Suppressor macrophage treated with lipopolysaccharide for 4 hours (primary cell): ENCODE measurements at regions not wholly inside any gene's neighbourhood (a gene's known extent, or its start where the extent isn't known, plus 50 kb on each side); places are given as distances from the start of the nearest gene placed in this dataset.

Source experiments
- DNase-seq: peaks from one replicate; pipeline ENCODE4 v3.0.0-alpha.2; 2020

- DNase-seq, result no peak
Measured at GRCh38 chr2:150963336-150963735, 298.3 kb downstream of the RBM43 start.

DNA sequence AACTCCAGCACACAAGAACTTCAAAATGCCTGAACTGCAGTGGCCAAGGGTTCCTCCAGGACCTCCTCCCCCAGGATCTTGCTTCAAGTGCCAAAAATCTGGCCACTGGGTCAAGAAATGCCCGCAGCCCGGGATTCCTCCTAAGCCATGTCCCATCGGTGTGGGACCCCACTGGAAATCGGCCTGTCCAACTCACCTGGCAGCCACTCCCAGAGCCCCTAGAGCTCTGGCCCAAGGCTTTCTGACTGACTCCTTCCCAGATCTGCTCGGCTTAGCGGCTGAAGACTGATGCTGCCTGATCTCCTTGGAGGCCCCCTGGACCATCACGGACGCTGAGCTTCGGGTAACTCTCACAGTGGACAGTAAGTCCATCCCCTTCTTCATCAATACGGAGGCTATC, 306.4 kb downstream of the RBM43 start:
- DNase-seq, result no peak

GRCh38 chr2:150946831-150947230, 314.8 kb downstream of the RBM43 start:
- DNase-seq, result no peak

DNA sequence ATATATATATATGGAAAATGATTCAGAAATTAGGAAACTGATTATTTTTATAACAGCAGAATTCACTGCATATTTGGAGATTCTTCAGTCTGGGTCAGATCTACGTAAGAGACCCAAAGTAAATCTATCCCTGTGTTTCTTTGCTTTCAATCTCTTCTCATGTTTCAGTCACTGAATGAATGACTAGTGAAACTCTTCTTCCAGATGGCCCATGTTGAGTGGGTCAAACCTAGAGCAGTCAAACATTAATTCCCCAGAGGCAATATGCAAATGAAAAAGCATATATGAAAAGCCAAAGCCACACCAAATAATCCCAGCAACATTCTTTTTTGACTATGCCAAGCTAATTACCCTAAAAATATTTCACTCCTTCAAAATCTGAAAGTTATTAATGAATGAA, 317.3 kb downstream of the RBM43 start:
- DNase-seq, result no peak

- no peak for DNase-seq
Measured at GRCh38 chr2:150939087-150939486, 322.6 kb downstream of the RBM43 start.

DNA sequence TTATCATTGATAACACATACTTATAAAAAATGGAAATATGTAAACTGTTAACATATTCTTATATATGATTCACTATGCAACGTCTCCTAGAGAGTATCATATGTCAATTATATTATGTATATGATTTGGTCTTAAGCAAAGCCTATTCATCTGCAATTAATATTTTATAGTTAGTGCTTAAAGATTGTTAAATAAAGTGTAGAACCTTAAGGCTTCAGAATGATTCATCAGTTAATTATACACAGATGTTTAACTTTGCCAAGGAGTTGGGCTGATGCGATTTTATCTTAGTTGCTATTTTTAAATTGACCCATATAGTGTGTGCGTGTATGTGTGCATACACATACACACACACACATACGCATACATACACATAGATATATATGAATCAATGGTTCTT, 323.1 kb downstream of the RBM43 start:
- no peak for DNase-seq

- no peak for DNase-seq
Measured at GRCh38 chr2:150937030-150937429, 324.6 kb downstream of the RBM43 start.

DNA sequence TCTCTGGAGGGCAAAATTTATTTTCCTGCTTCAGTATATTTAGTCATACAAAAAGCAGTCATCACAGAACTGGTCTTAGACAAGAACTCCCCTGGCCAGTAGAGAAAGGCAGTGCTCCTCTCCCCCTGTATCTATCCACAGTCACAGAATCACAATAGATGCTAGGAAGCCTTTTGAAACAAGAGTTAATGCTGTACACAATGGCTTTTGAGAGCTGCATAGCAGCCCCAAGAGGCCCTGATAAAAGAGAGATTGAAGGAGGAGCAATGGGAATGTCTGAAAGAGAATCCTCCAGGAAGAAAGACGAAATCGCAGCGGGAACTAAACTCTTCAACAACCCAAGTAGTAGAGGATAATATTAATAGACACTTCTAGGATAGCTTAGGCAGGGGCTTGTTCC, 330.2 kb downstream of the RBM43 start:
- no peak for DNase-seq

GRCh38 chr2:150925611-150926010, 336.1 kb downstream of the RBM43 start:
- no peak for DNase-seq

DNA sequence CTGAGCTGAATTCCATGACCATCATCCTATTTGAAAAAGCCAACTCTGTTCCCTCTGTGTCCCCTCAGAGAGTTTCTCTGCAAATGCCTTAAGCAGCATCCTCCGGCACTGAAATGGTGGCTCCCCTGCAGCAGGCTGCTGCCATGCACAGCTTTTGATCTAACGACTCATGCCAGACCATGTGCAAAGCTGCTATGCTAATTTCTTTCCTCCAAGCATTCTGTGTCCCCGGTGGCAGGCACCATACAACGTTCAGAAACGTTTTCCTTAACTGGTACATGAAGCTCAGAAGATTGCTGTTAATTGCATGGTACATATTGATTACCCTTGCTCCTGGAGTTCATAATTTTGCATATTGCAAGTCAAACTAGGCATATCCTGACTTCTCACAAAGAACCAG, 336.8 kb downstream of the RBM43 start:
- DNase-seq, result no peak

DNA sequence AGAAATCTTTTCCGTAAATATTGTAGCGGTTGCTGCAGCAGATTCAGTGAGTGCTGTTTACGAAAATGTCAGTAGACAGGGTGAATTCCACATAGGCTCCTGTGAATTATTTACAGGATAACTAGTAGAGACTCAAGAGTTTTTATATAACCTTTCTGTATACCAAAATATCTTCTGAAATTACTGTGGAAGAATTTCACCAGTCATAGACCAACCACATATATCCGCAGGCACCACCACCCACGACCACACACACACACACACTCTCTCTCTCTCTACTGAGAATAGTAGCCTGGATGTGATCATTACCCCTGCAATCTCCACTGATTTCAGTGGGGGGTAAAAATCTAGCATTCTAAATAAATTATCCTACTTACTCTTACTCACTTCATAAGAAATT, 341.8 kb downstream of the RBM43 start:
- DNase-seq, result no peak

- DNase-seq, result no peak
Measured at GRCh38 chr2:150917961-150918713, 343.5 kb downstream of the RBM43 start.

GRCh38 chr2:150916467-150917396, 344.9 kb downstream of the RBM43 start:
- no peak for DNase-seq

DNA sequence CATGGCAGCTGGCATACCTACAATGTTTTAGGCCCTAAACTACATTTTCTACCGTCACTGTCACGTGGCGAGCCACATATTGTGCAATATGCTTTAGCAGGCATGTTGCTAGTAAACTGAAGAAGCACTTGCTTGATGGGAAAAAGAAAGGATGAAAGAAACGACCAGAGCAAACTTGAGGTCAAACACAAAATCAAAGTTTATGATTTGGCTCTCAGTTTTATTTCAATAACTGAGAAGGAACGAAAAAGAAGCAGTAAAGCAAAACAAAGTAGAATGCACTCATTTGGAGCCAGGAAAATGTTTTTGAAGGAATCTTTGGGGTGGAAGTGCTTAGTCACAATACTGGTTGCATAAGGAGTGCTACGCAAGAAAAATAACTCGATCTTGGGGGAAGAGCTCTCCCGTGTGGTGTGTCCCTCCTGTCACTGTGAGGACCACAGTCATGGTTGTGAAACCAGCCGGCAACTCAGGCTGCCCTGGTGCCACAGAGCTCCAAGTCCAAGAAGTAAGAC, 349.8 kb downstream of the RBM43 start:
- DNase-seq, result peak; percentile 70

DNA sequence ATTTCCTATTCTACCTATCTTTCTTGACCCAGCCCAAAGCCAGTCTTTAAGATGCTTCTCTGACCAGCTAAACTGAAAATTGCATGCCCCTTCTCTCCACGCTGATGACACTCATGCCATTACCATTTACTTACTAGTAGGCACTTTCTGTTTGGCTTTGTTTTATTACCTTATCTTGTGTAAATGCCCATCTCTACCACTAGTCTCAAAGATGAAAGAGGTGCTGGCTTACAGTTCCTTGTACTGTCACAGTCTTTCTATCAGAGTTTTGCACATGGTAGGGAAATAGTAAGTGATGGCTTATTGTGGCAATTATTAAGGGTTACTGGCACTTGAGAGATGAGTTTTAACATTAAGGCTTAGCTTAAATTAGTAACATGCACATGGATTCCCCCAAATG, 352.1 kb downstream of the RBM43 start:
- DNase-seq, result no peak

GRCh38 chr2:150909090-150909489, 352.6 kb downstream of the RBM43 start:
- no peak for DNase-seq

GRCh38 chr2:150907466-150907865, 354.2 kb downstream of the RBM43 start:
- DNase-seq, result no peak

DNA sequence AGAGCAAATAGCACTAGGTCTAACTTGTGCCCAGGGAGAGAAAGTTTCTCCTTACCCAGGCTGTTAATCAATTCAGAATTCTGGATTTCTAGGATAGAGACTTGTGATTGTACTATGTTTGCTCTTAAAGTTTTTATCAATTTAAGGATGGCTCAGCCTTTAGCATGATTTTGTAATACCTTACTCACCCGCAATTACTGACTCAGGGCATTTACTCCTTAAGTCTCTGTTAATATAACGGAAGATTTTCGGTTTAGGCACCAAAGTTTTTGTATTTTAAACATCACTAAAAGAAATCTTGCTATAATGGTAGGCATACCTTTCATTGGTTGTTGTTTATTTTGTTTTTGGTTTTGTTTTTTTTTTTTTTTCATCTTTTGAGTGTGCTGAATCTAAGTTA, 358.2 kb downstream of the RBM43 start:
- no peak for DNase-seq

DNA sequence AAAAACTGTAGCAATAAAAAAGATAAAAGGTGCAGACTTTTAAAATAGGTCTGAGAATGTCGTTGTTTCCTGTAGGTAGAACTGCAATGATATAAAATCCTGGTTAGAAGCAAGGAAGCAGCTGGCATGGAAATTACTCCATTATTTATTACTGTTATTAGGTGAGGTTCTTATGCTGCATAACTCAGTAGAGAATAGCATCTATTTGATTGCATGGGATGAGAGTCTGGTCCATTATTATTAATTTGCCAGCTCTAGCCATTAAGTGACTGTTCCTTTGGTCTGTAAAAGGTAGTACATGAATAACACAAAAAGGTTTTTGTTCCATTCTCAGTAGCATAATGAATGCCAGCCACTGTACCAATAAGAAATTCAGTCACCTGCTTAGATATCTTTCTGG, 358.6 kb downstream of the RBM43 start:
- DNase-seq, result no peak

DNA sequence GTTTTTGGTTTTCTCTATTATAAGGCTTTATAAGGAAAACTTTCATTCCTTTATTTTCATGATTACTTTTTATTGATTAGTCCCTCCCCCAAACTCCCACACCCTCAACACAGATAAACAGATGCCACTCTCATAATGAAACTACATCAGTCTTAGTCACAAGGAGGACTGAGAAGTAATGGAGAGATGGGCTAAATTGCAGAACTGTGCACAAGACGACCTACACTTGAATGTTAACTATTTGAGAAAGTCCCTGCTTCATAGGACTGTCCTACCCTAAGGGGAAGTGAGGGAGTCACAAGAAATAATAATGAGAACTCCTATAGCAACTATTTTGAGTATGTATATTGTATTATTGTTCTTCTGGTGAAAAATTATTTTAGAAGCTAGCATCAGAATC, 360.8 kb downstream of the RBM43 start:
- no peak for DNase-seq

- DNase-seq, result no peak
Measured at GRCh38 chr2:150895968-150896367, 365.7 kb downstream of the RBM43 start.

DNA sequence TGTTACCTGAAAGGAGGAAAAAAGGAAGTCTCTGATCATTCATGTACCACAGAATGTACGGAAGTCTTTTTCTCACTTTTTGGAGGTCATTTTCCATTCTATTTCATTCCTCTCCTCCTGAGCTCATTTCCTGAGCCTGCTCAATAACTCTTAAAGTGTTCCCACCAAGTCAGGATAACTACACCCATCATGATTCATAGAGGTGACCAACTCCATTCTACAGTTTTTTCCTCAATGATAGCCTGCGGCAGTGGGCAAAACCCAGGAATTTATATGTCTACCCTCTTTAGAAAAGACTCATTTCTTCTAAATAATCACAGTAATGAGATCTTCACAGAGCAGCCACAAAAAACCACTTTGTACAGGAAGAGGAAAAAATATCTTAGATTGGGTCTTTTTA, 372.5 kb downstream of the RBM43 start:
- no peak for DNase-seq

DNA sequence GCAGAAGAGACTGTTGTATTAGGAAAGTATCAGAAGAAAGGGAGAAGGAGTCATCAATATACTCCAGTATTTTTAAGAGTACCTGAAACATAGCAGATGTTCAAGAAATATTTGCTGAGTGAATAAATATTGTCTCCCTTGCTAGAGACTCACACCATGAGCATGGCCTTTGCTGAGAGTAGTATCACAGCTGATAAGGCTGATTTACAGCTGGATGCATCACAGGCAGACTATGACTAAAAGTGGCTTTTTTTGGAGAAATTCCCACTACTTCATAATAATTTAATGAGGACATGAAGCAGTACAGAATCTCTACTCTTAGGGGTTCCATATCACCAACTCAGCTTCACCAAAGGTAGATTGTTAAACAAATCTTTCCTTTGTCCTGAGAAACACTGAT, 373.3 kb downstream of the RBM43 start:
- no peak for DNase-seq

DNA sequence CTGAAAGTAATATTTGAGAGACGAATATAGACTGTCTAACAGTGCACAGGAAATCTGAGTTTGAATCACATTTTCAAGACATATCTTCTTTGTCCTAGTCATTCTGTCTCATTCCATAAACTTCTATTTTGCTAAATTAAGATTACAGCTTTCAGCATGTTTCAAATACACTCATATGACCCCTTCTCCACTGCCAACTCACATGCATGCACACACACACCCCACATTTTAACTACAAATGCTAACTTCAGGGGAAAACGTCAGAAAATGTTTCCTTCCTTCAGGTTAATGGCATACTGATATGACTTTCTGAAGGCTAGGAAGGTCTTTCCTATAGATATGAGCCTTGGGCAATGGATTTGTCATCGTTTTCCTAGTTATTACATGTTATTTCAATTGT, 373.7 kb downstream of the RBM43 start:
- DNase-seq, result no peak
